AG10803 (cell line): ENCODE measurements at regions not wholly inside any gene's neighbourhood (a gene's known extent, or its start where the extent isn't known, plus 50 kb on each side); places are given as distances from the start of the nearest gene placed in this dataset.
"Not testable (repeated sequence)": the region's sequence is repeated elsewhere in the genome, so short reads cannot be mapped to it uniquely, and the experiment has no call there.

Experiments used
- DNase-seq: peaks from one replicate; pipeline ENCODE4 v3.0.0; 2010; ENCODE audit warnings: low read depth
- H3K4me3 ChIP-seq: 2 replicates; pipeline ENCODE4 v1.5.1; 2011; ENCODE audit warnings: mild to moderate bottlenecking, low read length, control low read depth
- TF ChIP-seq, protein P1 (sequence below): conservative IDR thresholded peaks from 2 replicates; pipeline ENCODE4 v1.5.1; 2011; ENCODE audit warnings: mild to moderate bottlenecking, low read length, control low read depth, inconsistent platforms

DNA sequence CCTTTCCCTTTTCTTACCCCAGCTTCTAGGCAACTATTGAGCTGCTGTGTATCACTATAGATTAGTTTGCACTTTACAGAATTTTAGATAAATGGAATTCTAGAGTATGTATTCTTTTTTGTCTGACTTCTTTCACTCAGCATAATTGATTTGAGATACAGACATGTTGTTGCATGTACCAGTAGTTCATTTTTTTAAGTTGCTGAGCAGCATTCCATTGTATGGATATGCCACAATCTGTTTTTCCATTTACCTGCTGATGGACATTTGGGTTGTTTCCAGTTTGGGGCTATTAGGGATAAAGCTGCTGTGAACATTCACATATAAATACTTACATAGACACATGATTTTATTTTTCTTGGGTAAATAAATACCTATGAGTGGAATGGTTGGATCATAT is 135.7 kb downstream of the IGF1 start:
- no peak for DNase-seq
- TF ChIP-seq, protein P1, sequence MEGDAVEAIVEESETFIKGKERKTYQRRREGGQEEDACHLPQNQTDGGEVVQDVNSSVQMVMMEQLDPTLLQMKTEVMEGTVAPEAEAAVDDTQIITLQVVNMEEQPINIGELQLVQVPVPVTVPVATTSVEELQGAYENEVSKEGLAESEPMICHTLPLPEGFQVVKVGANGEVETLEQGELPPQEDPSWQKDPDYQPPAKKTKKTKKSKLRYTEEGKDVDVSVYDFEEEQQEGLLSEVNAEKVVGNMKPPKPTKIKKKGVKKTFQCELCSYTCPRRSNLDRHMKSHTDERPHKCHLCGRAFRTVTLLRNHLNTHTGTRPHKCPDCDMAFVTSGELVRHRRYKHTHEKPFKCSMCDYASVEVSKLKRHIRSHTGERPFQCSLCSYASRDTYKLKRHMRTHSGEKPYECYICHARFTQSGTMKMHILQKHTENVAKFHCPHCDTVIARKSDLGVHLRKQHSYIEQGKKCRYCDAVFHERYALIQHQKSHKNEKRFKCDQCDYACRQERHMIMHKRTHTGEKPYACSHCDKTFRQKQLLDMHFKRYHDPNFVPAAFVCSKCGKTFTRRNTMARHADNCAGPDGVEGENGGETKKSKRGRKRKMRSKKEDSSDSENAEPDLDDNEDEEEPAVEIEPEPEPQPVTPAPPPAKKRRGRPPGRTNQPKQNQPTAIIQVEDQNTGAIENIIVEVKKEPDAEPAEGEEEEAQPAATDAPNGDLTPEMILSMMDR: no peak
- H3K4me3 ChIP-seq: no peak overlapping the region

DNA sequence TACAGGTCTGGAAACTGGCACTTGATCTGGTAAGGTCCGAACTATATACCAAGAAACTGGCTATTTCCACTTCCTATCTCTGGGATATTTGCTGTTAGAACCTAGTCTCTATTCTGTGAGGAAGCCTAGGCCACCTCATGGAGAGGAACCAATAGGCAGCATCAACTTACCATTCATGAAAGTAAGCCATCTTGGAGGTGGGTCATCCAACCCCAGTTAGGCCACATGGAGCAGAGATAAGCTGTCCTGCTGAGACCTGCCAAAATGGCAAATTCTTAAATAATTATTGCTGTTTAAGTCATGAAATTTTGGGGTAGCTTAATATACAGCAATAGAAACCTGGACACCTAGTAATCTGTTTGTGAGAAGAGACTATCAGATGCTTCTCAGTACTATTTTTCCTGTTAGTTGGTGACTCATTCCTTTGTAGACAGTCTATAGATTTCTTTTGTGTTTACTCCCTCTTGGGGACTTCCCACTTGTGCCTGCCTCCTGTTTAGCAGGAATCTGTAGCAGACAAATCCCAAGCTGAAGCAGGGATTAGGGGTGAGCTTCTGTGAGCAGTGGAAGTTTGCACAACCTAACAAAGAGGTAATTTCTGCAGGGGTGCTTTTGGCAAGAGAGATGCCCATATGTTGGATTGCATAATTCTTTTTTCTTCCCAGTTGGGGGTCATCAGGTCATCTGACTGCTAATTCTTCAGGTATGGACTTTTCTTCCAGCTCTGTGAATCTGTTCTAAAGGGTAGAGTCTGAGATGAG is 136.8 kb downstream of the IGF1 start:
- TF ChIP-seq, protein P1: no peak

DNA sequence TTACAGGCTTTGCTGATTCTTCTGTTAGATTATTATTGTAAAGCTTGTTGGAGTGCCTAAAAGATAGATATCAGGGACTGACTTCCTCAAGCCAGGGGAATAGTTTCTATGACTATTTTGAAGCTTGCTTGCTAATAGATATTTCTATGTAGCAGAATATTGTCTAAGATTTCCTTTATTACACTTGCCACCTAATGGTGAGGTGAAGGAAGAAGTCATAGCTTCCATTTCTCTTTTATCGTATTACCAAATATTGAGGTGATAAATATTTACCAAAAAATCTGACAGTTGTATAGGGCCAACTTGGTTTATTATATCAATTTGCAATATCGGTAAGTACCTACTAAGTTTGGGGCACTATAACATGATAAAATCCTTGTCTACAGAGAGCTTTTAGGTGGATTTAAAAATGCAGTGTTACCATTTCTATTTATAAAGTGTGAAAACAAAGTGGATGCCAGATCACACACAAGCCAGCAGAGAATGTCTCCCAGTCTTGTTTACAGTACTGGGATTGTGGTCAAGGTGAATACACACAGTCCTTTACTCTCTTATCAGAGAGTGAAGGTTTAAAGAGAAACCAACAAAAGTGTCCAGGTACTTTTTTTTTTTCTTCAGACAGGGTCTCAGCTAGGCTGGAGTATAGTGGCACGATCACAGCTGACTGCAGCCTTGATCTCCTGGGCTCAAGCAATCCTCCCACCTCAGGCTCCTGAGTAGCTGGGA is 137.9 kb downstream of the IGF1 start:
- H3K4me3 ChIP-seq: no peak overlapping the region
- TF ChIP-seq, protein P1: no peak
- no peak for DNase-seq

More for the DNA sequence above, 136.8 kb downstream of the IGF1 start:
- DNase-seq: no peak
- no peak overlapping the region for H3K4me3 ChIP-seq

DNA sequence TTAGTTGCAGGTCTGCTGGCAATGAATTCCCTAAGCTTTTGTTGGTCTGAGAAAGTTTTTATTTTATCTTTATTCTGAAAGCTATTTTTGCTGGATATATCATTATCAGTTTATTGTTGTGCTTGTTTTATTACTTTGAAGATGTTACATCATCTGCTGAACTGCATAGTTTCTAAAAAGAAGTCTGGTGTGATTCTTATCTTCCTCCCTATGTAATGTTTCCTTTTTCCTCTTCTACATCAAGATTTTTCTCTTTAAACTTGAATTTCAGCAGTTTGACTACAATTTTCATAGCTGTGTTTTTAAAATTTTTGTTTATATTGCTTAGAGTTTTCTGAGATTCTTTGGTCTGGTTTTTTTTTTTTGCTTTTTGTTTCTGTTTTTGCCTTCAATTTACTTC is 137.1 kb upstream of the PMCH start:
- no peak for DNase-seq
- TF ChIP-seq, protein P1: no peak

DNA sequence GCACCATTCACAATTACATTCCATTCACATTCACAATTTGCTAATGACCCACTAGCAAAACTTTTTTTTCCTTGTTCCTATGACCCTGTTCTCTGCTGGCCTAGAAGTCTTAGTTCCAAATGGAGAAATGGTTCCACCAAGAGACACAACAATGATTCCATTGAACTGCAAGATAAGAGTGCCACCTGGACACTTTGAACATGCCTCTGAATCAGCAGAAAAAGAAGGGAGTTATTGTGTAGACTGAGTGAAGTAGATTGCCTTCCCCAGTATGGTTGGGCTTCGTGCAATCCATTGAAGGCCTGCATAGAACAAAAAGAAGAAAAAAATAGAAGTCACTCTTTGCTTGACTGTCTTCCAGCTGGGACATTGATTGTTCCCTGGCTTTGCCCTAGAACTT is 133.8 kb upstream of the PMCH start:
- no peak for DNase-seq
- no peak overlapping the region for H3K4me3 ChIP-seq
- TF ChIP-seq, protein P1: no peak

More for the DNA sequence above, 137.1 kb upstream of the PMCH start:
- no peak overlapping the region for H3K4me3 ChIP-seq

DNA sequence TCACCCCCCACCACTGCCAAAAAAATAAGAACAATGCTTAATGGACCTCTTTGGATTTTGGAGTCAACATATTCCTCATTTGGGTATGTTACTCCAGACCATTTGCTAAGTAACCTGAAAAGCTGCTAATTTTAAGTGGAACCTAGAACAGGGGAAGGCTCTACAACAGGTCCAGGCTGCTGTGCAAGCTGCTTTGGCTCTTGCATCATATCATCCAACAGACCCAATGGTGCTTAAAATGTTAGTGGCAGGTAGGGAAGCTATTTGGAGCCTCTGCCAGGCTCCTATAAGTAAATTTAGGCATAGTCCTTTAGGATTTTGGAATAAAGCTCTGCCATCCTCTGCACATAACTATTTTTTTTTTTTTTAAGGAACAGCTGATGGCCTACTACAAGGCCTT is 132.2 kb upstream of the PMCH start:
- DNase-seq: no peak
- no peak overlapping the region for H3K4me3 ChIP-seq
- TF ChIP-seq, protein P1: no peak

DNA sequence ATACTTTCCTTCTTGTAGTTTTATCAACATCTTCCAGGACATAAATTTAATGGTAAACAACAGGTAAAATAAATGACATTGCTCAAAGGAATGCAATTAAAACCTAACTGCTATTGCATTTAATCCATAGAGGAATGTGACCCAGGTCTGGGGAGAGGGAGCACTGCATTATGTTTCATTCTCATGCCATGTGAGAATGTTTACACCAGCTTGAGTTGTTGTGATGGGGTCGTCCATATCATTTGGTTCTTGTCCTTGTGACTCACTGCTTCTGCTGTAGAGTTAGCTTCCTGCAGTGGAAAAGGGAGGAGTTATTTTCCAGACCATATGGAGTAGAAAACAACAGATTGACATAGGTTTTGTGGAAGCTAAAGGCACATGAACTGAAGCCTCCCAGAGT is 129.3 kb upstream of the PMCH start:
- TF ChIP-seq, protein P1: no peak
- no peak overlapping the region for H3K4me3 ChIP-seq
- DNase-seq: no peak

DNA sequence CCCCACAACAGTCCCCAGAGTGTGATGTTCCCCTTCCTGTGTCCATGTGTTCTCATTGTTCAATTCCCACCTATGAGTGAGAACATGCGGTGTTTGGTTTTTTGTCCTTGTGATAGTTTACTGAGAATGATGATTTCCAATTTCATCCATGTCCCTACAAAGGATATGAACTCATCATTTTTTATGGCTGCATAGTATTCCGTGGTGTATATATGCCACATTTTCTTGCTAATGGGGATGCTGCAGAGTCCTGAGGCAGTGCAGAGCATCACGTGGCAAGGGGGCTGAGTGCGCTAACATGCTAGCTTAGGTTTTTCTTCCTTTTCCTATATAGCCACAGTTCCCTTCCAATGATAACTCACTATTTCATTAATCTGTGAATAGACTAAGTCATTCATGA is 127.5 kb upstream of the PMCH start:
- not testable (repeated sequence) for H3K4me3 ChIP-seq, DNase-seq
